GM19395 (cell line): ENCODE measurements at regions not wholly inside any gene's neighbourhood (a gene's known extent, or its start where the extent isn't known, plus 50 kb on each side); places are given as distances from the start of the nearest gene placed in this dataset.

ENCODE experiments used
- ATAC-seq: cut with Tn5 transposase; IDR thresholded peaks from one replicate; pipeline ENCODE4 v1.9.1; 2021; ENCODE audit warnings: mild to moderate bottlenecking, moderate library complexity; ENCODE audit not compliant: unreplicated experiment

- no peak for ATAC-seq
Measured at GRCh38 chr2:144701259-144701658, 181.3 kb upstream of the ZEB2 start.

- no peak for ATAC-seq
Measured at GRCh38 chr2:144698156-144698555, 178.2 kb upstream of the ZEB2 start.

DNA sequence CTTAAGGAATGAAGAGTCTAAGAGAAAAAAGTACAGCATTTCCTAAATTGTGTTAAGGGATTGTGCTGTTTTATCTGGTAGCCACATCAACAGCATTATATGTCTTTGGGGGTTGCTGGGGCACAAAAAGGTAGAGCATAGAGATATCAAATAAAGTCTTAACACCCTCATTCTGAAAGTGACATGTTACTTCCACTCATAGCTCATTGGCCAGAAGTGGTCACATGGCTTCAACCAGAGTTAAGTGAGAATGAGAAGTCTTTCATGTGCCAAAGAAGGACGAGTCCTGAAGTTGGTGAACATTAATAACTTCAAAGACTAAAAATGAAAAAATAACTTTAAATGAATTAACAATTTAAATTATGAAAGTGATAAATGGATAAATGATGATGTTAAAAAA lies 175.7 kb upstream of the ZEB2 start:
- no peak for ATAC-seq

DNA sequence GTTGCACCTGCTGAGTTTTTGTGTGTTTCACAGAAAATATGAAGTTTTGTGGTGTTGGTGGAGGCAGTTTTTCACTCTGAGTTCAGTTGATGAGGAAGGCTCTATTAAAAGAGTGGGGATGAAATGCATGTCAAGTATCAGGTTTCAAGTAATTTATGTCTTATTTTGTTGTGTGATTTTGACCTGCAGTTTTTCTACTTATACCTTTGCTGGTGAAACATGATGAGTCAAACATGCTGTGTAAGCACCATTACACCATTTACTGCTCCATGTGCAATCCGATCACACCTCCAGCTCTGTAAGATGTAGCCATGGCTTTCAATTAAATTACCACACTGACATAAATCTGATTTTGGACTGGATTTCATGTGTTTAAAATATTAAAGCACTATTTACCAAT lies 174.5 kb upstream of the ZEB2 start:
- ATAC-seq = no peak

DNA sequence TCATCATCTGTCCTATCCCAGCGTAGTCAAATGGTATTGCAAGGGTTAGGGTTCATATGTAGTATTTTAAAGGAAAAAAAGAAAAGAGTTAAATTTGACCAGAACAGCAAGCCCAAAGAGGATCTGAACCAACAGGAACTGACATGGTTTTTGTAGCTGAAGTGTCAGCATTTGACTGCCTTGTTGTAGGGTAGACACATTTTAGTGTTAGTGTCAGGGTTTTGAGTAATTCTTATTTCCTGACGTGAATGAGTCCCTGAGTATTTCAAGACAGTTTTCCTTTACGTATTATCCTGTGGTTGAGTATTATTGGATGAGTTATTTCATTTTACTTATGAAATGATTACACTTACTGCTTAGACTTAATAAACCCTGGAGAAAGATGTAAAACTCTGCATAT lies 173.3 kb upstream of the ZEB2 start:
- ATAC-seq = no peak

DNA sequence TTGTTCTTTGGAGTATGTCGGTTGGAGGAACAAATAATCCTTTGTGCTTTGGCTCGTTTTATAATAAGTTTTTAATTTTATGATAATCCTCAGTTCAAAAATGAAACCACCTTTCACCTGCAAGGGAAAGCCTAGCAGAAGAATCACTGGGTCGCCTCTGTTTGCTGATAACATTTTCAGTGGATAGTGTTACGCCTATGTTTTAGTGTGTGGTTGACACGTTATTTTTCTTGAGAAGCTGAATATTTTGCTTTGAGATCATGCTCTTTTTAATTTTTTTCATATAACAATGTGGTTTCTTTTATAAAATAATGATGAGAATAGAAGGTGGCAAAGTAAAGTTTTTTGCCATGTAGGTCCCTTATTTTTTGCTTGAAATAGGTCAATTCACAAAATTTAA lies 172.7 kb upstream of the ZEB2 start:
- no peak for ATAC-seq

DNA sequence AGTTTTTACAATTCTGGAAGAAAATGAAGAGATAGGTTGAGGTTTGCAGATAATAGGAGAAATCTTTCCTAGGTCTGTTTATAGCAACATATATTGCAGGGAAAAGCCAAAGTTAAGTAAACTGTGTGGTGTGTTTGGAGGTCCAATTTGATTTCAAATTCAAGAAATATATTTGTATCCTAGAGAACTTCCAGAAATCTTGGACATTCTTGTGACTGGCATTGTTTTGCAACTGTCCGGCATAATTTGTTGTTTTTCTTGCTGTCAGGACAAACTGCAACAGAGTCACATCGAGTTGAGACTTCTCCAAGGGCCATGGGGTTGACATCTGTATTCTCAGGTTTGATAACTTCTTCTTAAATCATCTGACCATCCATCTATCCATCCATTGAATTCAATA lies 170.9 kb upstream of the ZEB2 start:
- ATAC-seq = no peak

- no peak for ATAC-seq
Measured at GRCh38 chr2:144686518-144687215, 166.7 kb upstream of the ZEB2 start.

- ATAC-seq = no peak
Measured at GRCh38 chr2:144683966-144684365, 164.0 kb upstream of the ZEB2 start.

- no peak for ATAC-seq
Measured at GRCh38 chr2:144683107-144683753, 163.3 kb upstream of the ZEB2 start.

DNA sequence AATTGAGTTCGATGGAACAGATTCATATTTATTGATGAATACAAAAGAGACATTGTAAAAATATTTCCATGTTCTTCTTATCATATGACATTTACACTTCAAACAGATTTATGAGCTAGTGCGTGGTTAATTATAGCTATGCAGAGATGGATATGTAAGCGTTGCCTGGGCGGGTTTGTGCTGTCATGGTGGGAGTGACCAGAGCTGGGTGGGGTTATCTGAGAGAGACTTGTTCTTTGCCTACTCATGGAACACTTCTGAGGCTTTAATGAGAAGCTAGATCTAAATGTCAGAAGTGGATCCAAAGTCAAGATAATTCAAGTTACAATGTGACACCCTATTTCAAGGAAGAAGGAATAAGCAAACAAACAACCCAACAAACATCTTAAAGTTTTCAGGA lies 162.3 kb upstream of the ZEB2 start:
- ATAC-seq = no peak

GRCh38 chr2:144681389-144681788 lies 161.5 kb upstream of the ZEB2 start:
- ATAC-seq = no peak

GRCh38 chr2:144679942-144680341 lies 160.0 kb upstream of the ZEB2 start:
- no peak for ATAC-seq

- ATAC-seq = no peak
Measured at GRCh38 chr2:144678736-144679135, 158.8 kb upstream of the ZEB2 start.

GRCh38 chr2:144675731-144676130 lies 155.8 kb upstream of the ZEB2 start:
- ATAC-seq = no peak

DNA sequence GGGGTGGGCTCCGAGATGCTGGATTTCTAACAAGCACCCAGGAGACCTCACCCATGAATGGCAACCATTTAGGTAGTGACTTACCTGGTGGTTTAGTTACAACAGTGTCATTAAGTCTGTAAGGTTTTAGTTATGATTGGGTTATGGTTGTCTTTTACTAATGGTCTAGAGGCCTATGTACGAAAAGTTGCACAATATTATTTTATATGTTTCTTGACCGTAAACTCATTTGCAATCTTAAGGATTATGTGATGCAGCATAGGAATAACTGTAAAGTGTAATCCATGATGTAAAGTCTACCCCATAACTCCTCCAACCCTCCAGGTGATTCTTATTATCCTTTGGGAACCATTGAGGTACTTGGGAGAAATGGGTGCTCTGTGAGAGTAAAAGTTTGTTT lies 155.4 kb upstream of the ZEB2 start:
- no peak for ATAC-seq

GRCh38 chr2:144674071-144674470 lies 154.2 kb upstream of the ZEB2 start:
- no peak for ATAC-seq

DNA sequence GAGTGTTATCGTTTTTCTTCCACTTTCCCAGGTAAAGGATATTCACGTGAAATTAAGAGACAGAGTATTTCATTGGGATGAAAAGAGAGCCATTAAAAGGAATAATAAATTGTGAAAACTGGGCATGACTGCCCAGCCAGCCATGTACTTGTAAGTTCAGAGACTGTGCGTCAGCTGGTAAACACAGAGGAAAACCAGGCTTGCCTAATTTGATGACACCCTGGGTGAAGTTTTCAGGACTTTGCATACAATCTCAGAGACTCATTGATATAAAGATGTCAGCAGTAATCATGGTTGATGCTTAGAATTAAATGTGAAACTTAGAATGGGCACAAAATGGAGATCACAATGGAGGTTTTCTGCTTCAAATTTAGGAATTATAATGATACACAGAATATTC lies 153.5 kb upstream of the ZEB2 start:
- ATAC-seq = no peak

GRCh38 chr2:144671695-144672455 lies 152.0 kb upstream of the ZEB2 start:
- ATAC-seq = no peak

DNA sequence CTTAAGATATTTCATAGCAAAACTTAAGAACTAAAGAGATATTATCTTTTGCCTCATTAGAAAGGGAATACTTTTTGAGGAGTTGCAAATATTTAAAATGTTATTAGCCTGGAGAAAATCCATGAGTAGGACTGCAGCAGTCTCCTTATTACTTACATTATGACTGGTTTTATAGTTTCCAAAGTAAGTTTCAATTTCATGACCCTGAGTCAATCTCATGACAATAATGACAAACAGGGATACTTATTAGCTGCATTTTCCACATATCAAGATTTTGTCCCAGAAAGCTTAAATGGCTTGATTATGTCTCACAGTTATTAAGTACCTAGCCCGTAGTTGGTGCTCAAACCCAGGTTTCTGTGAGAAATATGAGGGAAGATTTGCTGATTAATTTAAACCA lies 150.8 kb upstream of the ZEB2 start:
- ATAC-seq = no peak

DNA sequence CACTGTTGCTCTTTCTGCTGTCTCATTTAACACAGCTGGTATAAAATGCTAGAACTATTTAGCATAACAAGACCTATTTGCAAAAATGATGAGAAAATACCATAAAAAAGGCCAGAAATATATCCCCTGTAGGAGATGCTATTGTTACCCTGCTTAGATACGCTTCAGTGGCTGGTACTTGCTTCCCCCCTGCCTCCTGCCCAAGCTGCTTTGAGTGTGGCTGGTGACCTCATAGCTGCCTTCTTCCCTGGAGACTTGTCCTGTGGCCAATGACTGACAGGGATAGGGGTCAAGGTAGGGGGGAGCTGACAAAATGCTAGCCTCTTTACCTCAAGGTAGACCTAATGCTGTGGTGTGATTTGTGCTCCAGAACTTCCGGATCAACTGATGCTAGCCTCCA lies 150.2 kb upstream of the ZEB2 start:
- ATAC-seq = no peak
